Caco-2 (cell line): ENCODE measurements at regions not wholly inside any gene's neighbourhood (a gene's known extent, or its start where the extent isn't known, plus 50 kb on each side); places are given as distances from the start of the nearest gene placed in this dataset.

Experiments used
- BruUV-seq: library from RNA; stranded (reverse); fragments of 400-500 nt; replicated peaks from 2 replicates; lab custom pipeline; 2021; lab: Mats Ljungman, UMichigan
- CTCF ChIA-PET: fragments of 300-600 bp; sonication (Branson Sonifier 250); formaldehyde crosslinking; loops from one replicate; lab custom pipeline; 2022; ENCODE audit warnings: antibody characterized with exemption; lab: Charles Lee
- POLR2A ChIA-PET: fragments of 300-600 bp; sonication (Branson Sonifier 250); formaldehyde crosslinking; loops from one replicate; lab custom pipeline; 2022; ENCODE audit warnings: antibody characterized with exemption; lab: Charles Lee
- DNase-seq, 2 experiments: peaks; one replicate each; pipeline versions ENCODE4 v3.0.0 to v3.0.0-alpha.2; 2020 to 2022
- H3K27me3 ChIP-seq: replicated peaks from 2 replicates; pipeline ENCODE4 v1.6.0; 2011; ENCODE audit warnings: low read length; ENCODE audit not compliant: control insufficient read depth, insufficient read depth
- H3K36me3 ChIP-seq: 2 replicates; pipeline ENCODE4 v1.5.1; 2011; ENCODE audit warnings: low read length; ENCODE audit not compliant: control insufficient read depth, insufficient read depth
- H3K4me1 ChIP-seq: fragments of 250-450 bp; sonication (Bioruptor Pico); 2 replicates; pipeline ENCODE4 v1.5.1; 2020; ENCODE audit warnings: mild to moderate bottlenecking
- H3K4me3 ChIP-seq: 2 replicates; pipeline ENCODE4 v1.5.1; 2011; ENCODE audit warnings: low read depth, mild to moderate bottlenecking, control low read depth, low read length
- H3K9me3 ChIP-seq: fragments of 250-450 bp; sonication (Bioruptor Pico); 2 replicates; pipeline ENCODE4 v1.5.1; 2020; ENCODE audit warnings: mild to moderate bottlenecking, moderate library complexity
- H3K27ac Mint-ChIP-seq: one replicate; pipeline ENCODE4 v1.8.0; 2022; ENCODE audit warnings: mixed read lengths; ENCODE audit not compliant: unreplicated experiment
- H3K27me3 Mint-ChIP-seq: one replicate; pipeline ENCODE4 v1.8.0; 2022; ENCODE audit warnings: mixed read lengths; ENCODE audit not compliant: insufficient read depth, unreplicated experiment
- H3K36me3 Mint-ChIP-seq: one replicate; pipeline ENCODE4 v1.8.0; 2022; ENCODE audit warnings: mild to moderate bottlenecking, mixed read lengths; ENCODE audit not compliant: insufficient read depth, unreplicated experiment
- H3K4me1 Mint-ChIP-seq: one replicate; pipeline ENCODE4 v1.8.0; 2022; ENCODE audit warnings: low read depth, mixed read lengths; ENCODE audit not compliant: unreplicated experiment
- H3K4me3 Mint-ChIP-seq: one replicate; pipeline ENCODE4 v1.8.0; 2022; ENCODE audit warnings: mild to moderate bottlenecking, moderate library complexity, mixed read lengths; ENCODE audit not compliant: unreplicated experiment
- H3K9me3 Mint-ChIP-seq: one replicate; pipeline ENCODE4 v1.8.0; 2022; ENCODE audit warnings: mixed read lengths; ENCODE audit not compliant: unreplicated experiment
- CTCF ChIP-seq, 2 experiments: fragments of 200-600 bp in 1 of 2; IDR thresholded peaks; 1 replicate in 1 of 2; 2 replicates in 1 of 2; pipeline versions ENCODE4 v1.5.1 to v1.8.0; 2011 to 2022; ENCODE audit warnings: antibody characterized with exemption in 1 of 2, control low read depth in 1 of 2, inconsistent platforms in 1 of 2, low read depth in 1 of 2, low read length in 1 of 2, mild to moderate bottlenecking in 1 of 2, moderate library complexity in 1 of 2; ENCODE audit not compliant: insufficient read depth in 1 of 2, severe bottlenecking in 1 of 2, unreplicated experiment in 1 of 2
- intact Hi-C: fragments of 100-400 bp; cut with micrococcal nuclease; formaldehyde crosslinking; loops from one replicate; pipeline ENCODE4 v1.10.0; 2022; ENCODE audit not compliant: unreplicated experiment

- no peak for TF ChIP-seq CTCF (IDR thresholded peaks at IDR 0.05; ENCODE audit: insufficient read depth in 1 of 2, low read depth in 1 of 2, low read length in 1 of 2, severe bottlenecking in 1 of 2, unreplicated experiment in 1 of 2)
- Mint-ChIP-seq H3K36me3 (no peaks in the 10 kb centered on the region), H3K4me1 (peaks cover 6% of the 10 kb centered on the region), H3K27me3 (no peaks in the 10 kb centered on the region), H3K27ac (no peak overlapping the region), H3K9me3 (no peaks in the 10 kb centered on the region), H3K4me3 (no peak overlapping the region)
- Histone ChIP-seq H3K4me3 (no peak overlapping the region), H3K9me3 (no peaks in the 10 kb centered on the region), H3K36me3 (no peaks in the 10 kb centered on the region), H3K4me1 (peaks cover 9% of the 10 kb centered on the region; the same call in 1 of the 2 replicates), H3K27me3 (no peaks in the 10 kb centered on the region)
- no TSS peak for BruUV-seq
- POLR2A ChIA-PET, result no interaction called here
- no peak for DNase-seq
- CTCF ChIA-PET, result no interaction called here
- intact Hi-C loops, result no loop called here
These were observed 175.1 kb upstream of the MSX2 start for GRCh38 chr5:174549254-174549653.

GRCh38 chr5:174550026-174550425 lies 174.4 kb upstream of the MSX2 start:
- H3K27me3 Mint-ChIP-seq, result no peaks in the 10 kb centered on the region
- ChIA-PET POLR2A (no interaction called here), CTCF (no interaction called here)
- intact Hi-C loops, result no loop called here
- no peak overlapping the region for H3K4me3 Mint-ChIP-seq
- H3K9me3 Mint-ChIP-seq, result no peaks in the 10 kb centered on the region
- BruUV-seq, result no TSS peak
- Histone ChIP-seq H3K9me3 (no peaks in the 10 kb centered on the region), H3K4me1 (peaks cover 5% of the 10 kb centered on the region; the same call in 1 of the 2 replicates), H3K4me3 (no peak overlapping the region), H3K36me3 (no peaks in the 10 kb centered on the region), H3K27me3 (no peaks in the 10 kb centered on the region)
- H3K27ac Mint-ChIP-seq, result no peak overlapping the region
- no peak for TF ChIP-seq CTCF (IDR thresholded peaks at IDR 0.05; ENCODE audit: insufficient read depth in 1 of 2, low read depth in 1 of 2, low read length in 1 of 2, severe bottlenecking in 1 of 2, unreplicated experiment in 1 of 2)
- H3K36me3 Mint-ChIP-seq, result no peaks in the 10 kb centered on the region
- H3K4me1 Mint-ChIP-seq, result peaks cover 6% of the 10 kb centered on the region
- DNase-seq, result no peak

GRCh38 chr5:174552428-174552827 lies 172.0 kb upstream of the MSX2 start:
- POLR2A ChIA-PET, result no interaction called here
- peaks cover under 1% of the 10 kb centered on the region; the same call in 1 of the 2 replicates for H3K4me1 ChIP-seq
- CTCF ChIA-PET, result no interaction called here
- Mint-ChIP-seq H3K9me3 (peaks cover 12% of the 10 kb centered on the region), H3K36me3 (no peaks in the 10 kb centered on the region), H3K27me3 (no peaks in the 10 kb centered on the region), H3K27ac (no peak overlapping the region), H3K4me1 (peaks cover 6% of the 10 kb centered on the region), H3K4me3 (no peak overlapping the region)
- H3K4me3 ChIP-seq, result no peak overlapping the region
- no TSS peak for BruUV-seq
- H3K36me3 ChIP-seq, result no peaks in the 10 kb centered on the region
- intact Hi-C loops, result no loop called here
- H3K27me3 ChIP-seq, result no peaks in the 10 kb centered on the region
- no peak for DNase-seq
- TF ChIP-seq CTCF (IDR thresholded peaks at IDR 0.05; ENCODE audit: insufficient read depth in 1 of 2, low read depth in 1 of 2, low read length in 1 of 2, severe bottlenecking in 1 of 2, unreplicated experiment in 1 of 2), result no peak
- H3K9me3 ChIP-seq, result no peaks in the 10 kb centered on the region
